ENCODE measurements at regions not wholly inside any gene's neighbourhood (a gene's known extent, or its start where the extent isn't known, plus 50 kb on each side); places are given as distances from the start of the nearest gene placed in this dataset.

GRCh38 chr9:26750162-26750561, 142.4 kb downstream of the CAAP1 start:
- Histone ChIP-seq H3K36me3 (replicated peaks; ENCODE audit: control insufficient read depth, insufficient read depth, low read length) (no peaks in the 10 kb centered on the region), H3K27me3 (ENCODE audit: control insufficient read depth, insufficient read depth, low read length) (no peaks in the 10 kb centered on the region), H3K4me3 (ENCODE audit: insufficient read depth, low read depth, low read length) (no peak overlapping the region)
- DNase-seq, result no peak

GRCh38 chr9:26748449-26749058, 144.0 kb downstream of the CAAP1 start:
- H3K27me3 ChIP-seq (ENCODE audit: control insufficient read depth, insufficient read depth, low read length), result no peaks in the 10 kb centered on the region
- H3K4me3 ChIP-seq (ENCODE audit: insufficient read depth, low read depth, low read length), result no peak overlapping the region
- no peak for DNase-seq
- no peaks in the 10 kb centered on the region for H3K36me3 ChIP-seq (replicated peaks; ENCODE audit: control insufficient read depth, insufficient read depth, low read length)

- H3K4me3 ChIP-seq (ENCODE audit: insufficient read depth, low read depth, low read length), result no peak overlapping the region
- DNase-seq, result no peak
- H3K27me3 ChIP-seq (ENCODE audit: control insufficient read depth, insufficient read depth, low read length), result no peaks in the 10 kb centered on the region
- H3K36me3 ChIP-seq (replicated peaks; ENCODE audit: control insufficient read depth, insufficient read depth, low read length), result no peaks in the 10 kb centered on the region
These were observed 145.0 kb downstream of the CAAP1 start for GRCh38 chr9:26747611-26748010.

- Histone ChIP-seq H3K36me3 (replicated peaks; ENCODE audit: control insufficient read depth, insufficient read depth, low read length) (no peaks in the 10 kb centered on the region), H3K27me3 (ENCODE audit: control insufficient read depth, insufficient read depth, low read length) (no peaks in the 10 kb centered on the region), H3K4me3 (ENCODE audit: insufficient read depth, low read depth, low read length) (no peak overlapping the region)
- no peak for DNase-seq
These were observed 146.1 kb downstream of the CAAP1 start for GRCh38 chr9:26746357-26747072.

- Histone ChIP-seq H3K36me3 (replicated peaks; ENCODE audit: control insufficient read depth, insufficient read depth, low read length) (no peaks in the 10 kb centered on the region), H3K4me3 (ENCODE audit: insufficient read depth, low read depth, low read length) (no peak overlapping the region), H3K27me3 (ENCODE audit: control insufficient read depth, insufficient read depth, low read length) (no peaks in the 10 kb centered on the region)
- no peak for DNase-seq
These were observed 147.5 kb downstream of the CAAP1 start for GRCh38 chr9:26745111-26745510.

DNA sequence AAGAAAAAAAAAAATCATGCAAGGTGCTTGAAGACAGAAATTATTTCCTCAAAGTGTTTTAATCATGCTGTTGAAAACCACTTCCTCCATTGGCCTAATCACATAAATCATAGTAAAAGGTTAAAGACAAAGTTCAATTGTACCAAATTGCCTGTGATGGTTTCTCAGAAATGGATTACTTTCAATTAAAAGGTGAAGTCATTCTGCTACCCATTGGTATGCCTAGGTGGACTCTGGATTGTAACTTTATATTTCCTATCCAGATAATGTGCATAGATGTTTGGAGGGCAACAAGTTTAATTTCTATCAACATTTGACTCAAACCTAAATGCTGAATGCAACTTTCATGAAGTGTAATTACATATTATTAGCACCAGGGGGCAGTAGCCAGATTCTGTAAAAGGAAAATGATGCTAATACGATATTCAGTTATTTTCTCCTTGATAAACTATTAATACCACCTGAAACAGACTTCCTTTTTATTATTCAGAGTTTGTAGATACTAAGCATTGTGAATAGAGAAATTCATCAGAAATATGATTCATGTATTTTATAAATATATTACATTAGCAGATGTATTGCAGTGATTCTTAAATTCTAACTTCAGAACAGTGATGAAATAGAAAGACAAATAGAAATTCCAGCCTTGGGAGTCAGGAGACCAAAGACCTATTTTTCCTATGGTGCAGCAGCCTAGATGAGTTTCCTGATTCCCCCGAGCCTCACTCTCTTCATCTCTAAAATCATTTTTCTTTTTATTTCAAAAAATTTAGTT, 148.2 kb downstream of the CAAP1 start:
- no peaks in the 10 kb centered on the region for H3K36me3 ChIP-seq (replicated peaks; ENCODE audit: control insufficient read depth, insufficient read depth, low read length)
- DNase-seq, result no peak
- H3K27me3 ChIP-seq (ENCODE audit: control insufficient read depth, insufficient read depth, low read length), result no peaks in the 10 kb centered on the region
- no peak overlapping the region for H3K4me3 ChIP-seq (ENCODE audit: insufficient read depth, low read depth, low read length)

DNA sequence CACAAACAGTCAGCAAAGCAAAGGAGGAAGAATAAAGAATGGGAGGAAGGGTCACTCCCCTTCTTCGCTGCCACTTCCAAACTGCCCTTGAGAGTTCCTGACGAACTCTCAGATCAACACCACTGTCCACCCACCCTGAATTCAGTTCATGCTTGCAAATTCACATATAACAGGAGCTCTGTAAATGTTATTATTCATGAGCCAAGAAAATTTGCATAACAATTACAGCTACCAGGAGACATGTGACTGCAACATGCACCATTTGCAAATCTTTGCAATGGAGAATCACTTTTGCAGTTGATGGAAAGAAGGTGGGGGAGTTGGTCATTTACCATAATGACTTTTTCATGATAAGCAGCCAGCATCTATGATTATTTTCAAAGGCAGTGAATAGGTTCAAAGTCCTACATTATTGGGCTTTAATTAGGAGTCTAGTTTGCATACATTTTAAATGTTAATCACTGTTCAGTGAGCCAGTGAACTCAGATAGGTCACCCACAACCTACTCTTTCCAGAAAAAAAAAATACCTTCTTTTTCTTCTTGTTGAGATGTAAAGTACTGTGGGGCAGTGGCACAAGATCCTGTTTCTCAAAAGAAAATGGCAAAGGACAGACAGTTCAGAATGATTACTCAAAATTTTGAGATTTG, 149.7 kb downstream of the CAAP1 start:
- no peak for DNase-seq
- Histone ChIP-seq H3K4me3 (ENCODE audit: insufficient read depth, low read depth, low read length) (no peak overlapping the region), H3K27me3 (ENCODE audit: control insufficient read depth, insufficient read depth, low read length) (no peaks in the 10 kb centered on the region), H3K36me3 (replicated peaks; ENCODE audit: control insufficient read depth, insufficient read depth, low read length) (no peaks in the 10 kb centered on the region)

GRCh38 chr9:26735160-26735559, 157.4 kb downstream of the CAAP1 start:
- no peak for DNase-seq
- H3K36me3 ChIP-seq (replicated peaks; ENCODE audit: control insufficient read depth, insufficient read depth, low read length), result no peaks in the 10 kb centered on the region
- H3K4me3 ChIP-seq (ENCODE audit: insufficient read depth, low read depth, low read length), result no peak overlapping the region
- no peaks in the 10 kb centered on the region for H3K27me3 ChIP-seq (ENCODE audit: control insufficient read depth, insufficient read depth, low read length)

DNA sequence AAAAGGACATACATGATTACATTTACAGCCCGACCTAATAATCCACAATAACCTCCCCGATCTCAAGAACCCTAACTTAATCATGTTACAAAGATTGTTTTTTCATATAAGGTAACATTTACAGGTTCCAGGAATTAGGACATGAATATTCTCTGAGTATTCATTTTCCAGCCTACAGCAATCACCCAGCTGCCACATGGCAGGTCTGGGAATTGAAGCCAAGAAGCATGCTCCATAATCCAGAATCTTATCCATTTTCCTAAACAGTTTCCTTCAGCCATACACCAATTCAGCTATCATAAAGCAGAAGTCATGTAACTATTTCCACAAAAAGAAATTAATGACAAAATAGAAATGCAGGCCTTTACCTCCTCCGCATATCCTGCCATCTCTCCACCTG, 163.4 kb downstream of the CAAP1 start:
- no peaks in the 10 kb centered on the region for H3K27me3 ChIP-seq (ENCODE audit: control insufficient read depth, insufficient read depth, low read length)
- no peaks in the 10 kb centered on the region for H3K36me3 ChIP-seq (replicated peaks; ENCODE audit: control insufficient read depth, insufficient read depth, low read length)
- no peak overlapping the region for H3K4me3 ChIP-seq (ENCODE audit: insufficient read depth, low read depth, low read length)
- no peak for DNase-seq

GRCh38 chr9:26727471-26727870, 165.1 kb downstream of the CAAP1 start:
- H3K36me3 ChIP-seq (replicated peaks; ENCODE audit: control insufficient read depth, insufficient read depth, low read length), result no peaks in the 10 kb centered on the region
- DNase-seq, result no peak
- no peaks in the 10 kb centered on the region for H3K27me3 ChIP-seq (ENCODE audit: control insufficient read depth, insufficient read depth, low read length)
- no peak overlapping the region for H3K4me3 ChIP-seq (ENCODE audit: insufficient read depth, low read depth, low read length)

DNA sequence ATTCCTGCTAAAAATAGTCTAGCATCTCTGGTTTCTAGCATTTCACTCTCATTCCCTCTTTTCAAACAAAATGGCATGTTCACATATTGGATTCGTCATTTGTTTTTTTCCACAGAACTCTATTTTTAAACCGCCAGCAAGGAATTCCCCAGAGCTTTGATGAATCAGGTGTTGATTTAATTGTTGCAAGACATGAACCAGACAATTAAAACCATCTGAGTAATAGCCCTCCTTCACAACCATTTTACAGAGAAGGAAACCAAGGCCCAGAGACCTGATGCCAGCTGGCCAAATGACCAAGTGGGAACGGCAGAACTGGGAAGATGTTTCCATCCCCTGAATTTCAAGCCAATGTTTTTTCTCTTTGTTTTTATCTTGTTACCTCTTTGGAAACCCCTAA, 167.0 kb downstream of the CAAP1 start:
- Histone ChIP-seq H3K27me3 (ENCODE audit: control insufficient read depth, insufficient read depth, low read length) (no peaks in the 10 kb centered on the region), H3K4me3 (ENCODE audit: insufficient read depth, low read depth, low read length) (no peak overlapping the region), H3K36me3 (replicated peaks; ENCODE audit: control insufficient read depth, insufficient read depth, low read length) (no peaks in the 10 kb centered on the region)
- DNase-seq, result no peak

DNA sequence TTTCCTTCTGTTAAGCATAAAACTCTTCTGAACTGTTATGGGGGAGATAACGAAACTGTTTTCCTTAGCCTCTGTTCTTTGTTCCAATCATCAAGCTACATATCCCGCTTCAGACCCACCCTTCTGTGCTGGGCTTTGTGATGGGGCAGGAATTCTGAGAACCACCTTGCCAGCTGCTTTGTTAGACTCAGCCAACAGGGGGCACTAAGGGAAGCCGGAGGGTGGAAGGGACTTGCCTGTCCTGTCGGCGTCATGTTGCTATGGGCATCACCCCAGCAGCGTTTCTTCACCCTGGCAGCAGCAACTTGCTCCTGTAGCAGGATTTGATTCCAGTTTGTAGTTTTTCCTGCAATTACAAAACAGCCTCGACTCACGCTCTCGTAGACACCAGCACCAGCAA, 169.1 kb downstream of the CAAP1 start:
- Histone ChIP-seq H3K36me3 (replicated peaks; ENCODE audit: control insufficient read depth, insufficient read depth, low read length) (no peaks in the 10 kb centered on the region), H3K4me3 (ENCODE audit: insufficient read depth, low read depth, low read length) (no peak overlapping the region), H3K27me3 (ENCODE audit: control insufficient read depth, insufficient read depth, low read length) (no peaks in the 10 kb centered on the region)
- peak; percentile 52 for DNase-seq

- Histone ChIP-seq H3K27me3 (ENCODE audit: control insufficient read depth, insufficient read depth, low read length) (no peaks in the 10 kb centered on the region), H3K4me3 (ENCODE audit: insufficient read depth, low read depth, low read length) (no peak overlapping the region), H3K36me3 (replicated peaks; ENCODE audit: control insufficient read depth, insufficient read depth, low read length) (no peaks in the 10 kb centered on the region)
- DNase-seq, result no peak
These were observed 169.8 kb downstream of the CAAP1 start for GRCh38 chr9:26722755-26723154.

DNA sequence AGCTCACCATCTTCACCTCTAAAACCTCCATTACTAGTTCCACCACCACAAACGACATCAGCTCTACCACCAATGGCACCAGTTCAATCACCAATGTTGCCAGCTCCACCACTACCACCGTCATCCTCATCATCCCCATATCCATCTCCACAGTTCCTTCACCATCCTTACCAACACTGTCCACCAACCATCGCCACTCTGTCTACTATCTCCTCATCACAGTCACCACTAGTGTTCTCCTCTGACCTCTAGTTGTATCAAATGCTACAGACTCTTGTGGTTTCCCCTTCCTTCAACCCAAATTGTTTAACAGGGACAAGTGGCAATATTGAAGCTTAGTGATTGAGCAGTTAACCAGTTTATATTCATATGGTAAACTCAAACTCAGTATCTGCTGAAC, 182.6 kb downstream of the CAAP1 start:
- DNase-seq, result no peak
- Histone ChIP-seq H3K36me3 (replicated peaks; ENCODE audit: control insufficient read depth, insufficient read depth, low read length) (no peaks in the 10 kb centered on the region), H3K27me3 (ENCODE audit: control insufficient read depth, insufficient read depth, low read length) (no peaks in the 10 kb centered on the region), H3K4me3 (ENCODE audit: insufficient read depth, low read depth, low read length) (no peak overlapping the region)

DNA sequence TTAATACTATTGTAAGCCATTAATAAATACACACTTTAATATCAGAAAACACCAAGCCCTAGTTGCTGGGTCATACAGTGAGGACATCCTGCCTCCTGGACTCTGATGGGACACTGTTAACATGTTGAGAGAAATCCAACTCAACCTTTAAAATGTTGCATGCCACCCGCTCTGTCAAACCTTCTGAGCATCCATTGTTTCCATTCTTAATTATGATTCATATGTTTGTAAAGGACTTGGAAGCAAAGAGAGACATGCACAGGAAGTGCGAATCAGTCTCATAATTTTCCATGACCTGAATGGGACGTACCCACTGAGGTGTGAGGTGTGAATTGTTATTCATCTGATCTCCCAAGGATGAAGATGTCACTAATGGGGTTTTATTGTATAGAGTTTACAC, 186.4 kb downstream of the CAAP1 start:
- H3K27me3 ChIP-seq (ENCODE audit: control insufficient read depth, insufficient read depth, low read length), result no peaks in the 10 kb centered on the region
- no peaks in the 10 kb centered on the region for H3K36me3 ChIP-seq (replicated peaks; ENCODE audit: control insufficient read depth, insufficient read depth, low read length)
- H3K4me3 ChIP-seq (ENCODE audit: insufficient read depth, low read depth, low read length), result no peak overlapping the region
- no peak for DNase-seq

Measured in H7 (cell line).